ENCODE measurements at regions not wholly inside any gene's neighbourhood (a gene's known extent, or its start where the extent isn't known, plus 50 kb on each side); places are given as distances from the start of the nearest gene placed in this dataset.

GRCh38 chr17:77317091-77317750 is 176.5 kb downstream of the SEC14L1 start:
- no peak for ATAC-seq (ENCODE audit: low read depth)
- H3K9me3 Mint-ChIP-seq = no peaks in the 10 kb centered on the region
- DNase-seq = no peak
- POLR2A ChIA-PET = interaction anchor here (1.2 kb wide), 1 partner anchor 29 kb away, joined by 4 read pairs; no protein-coding TSS in a partner anchor
- no peak overlapping the region for H3K4me3 Mint-ChIP-seq
- no peaks in the 10 kb centered on the region for H3K27me3 Mint-ChIP-seq
- no peaks in the 10 kb centered on the region for H3K36me3 Mint-ChIP-seq
- peaks cover 19% of the 10 kb centered on the region for H3K4me1 Mint-ChIP-seq
- H3K27ac Mint-ChIP-seq = no peak overlapping the region

DNA sequence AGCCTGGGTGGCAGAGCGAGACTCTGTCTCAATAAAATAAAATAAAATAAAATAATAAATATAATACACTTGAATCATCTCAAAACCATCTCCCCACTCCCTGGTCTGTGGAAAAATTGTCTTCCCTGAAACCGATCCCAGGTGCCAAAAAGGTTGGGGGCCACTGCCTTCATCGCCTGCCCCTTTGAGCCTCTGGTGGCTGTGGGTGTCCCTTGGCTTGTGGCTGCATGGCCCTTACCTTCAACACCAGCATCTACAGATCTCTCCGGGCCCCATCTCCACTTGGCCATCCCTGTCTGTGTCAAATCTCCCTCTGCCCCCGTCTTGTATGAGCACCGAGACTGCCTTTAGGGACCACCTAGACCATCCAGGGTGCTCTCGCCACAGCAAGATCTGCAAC is 177.3 kb downstream of the SEC14L1 start:
- no peaks in the 10 kb centered on the region for H3K27me3 Mint-ChIP-seq
- no peak overlapping the region for H3K27ac Mint-ChIP-seq
- ATAC-seq (ENCODE audit: low read depth) (no peak), DNase-seq (no peak)
- POLR2A ChIA-PET = no interaction called here
- H3K36me3 Mint-ChIP-seq = no peaks in the 10 kb centered on the region
- H3K4me3 Mint-ChIP-seq = no peak overlapping the region
- peaks cover 19% of the 10 kb centered on the region for H3K4me1 Mint-ChIP-seq
- H3K9me3 Mint-ChIP-seq = no peaks in the 10 kb centered on the region

- Mint-ChIP-seq H3K36me3 (no peaks in the 10 kb centered on the region), H3K9me3 (no peaks in the 10 kb centered on the region), H3K27ac (no peak overlapping the region), H3K4me1 (peaks cover 21% of the 10 kb centered on the region), H3K4me3 (peak overlapping the region; percentile 82), H3K27me3 (no peaks in the 10 kb centered on the region)
- POLR2A ChIA-PET = no interaction called here
- DNase-seq (no peak), ATAC-seq (ENCODE audit: low read depth) (peak; percentile 7)
Observed at GRCh38 chr17:77318491-77319210, 177.9 kb downstream of the SEC14L1 start.

GRCh38 chr17:77319211-77320043 is 178.7 kb downstream of the SEC14L1 start:
- peaks cover 28% of the 10 kb centered on the region for H3K4me1 Mint-ChIP-seq
- peak overlapping the region; percentile 84 for H3K27ac Mint-ChIP-seq
- ATAC-seq (ENCODE audit: low read depth) (peak; percentile 79), DNase-seq (peak; percentile 60)
- H3K4me3 Mint-ChIP-seq = peak overlapping the region; percentile 82
- no peaks in the 10 kb centered on the region for H3K27me3 Mint-ChIP-seq
- no peaks in the 10 kb centered on the region for H3K9me3 Mint-ChIP-seq
- H3K36me3 Mint-ChIP-seq = no peaks in the 10 kb centered on the region
- POLR2A ChIA-PET = no interaction called here

GRCh38 chr17:77320044-77320440 is 179.3 kb downstream of the SEC14L1 start:
- DNase-seq = no peak
- Mint-ChIP-seq H3K27me3 (no peaks in the 10 kb centered on the region), H3K4me3 (no peak overlapping the region), H3K9me3 (no peaks in the 10 kb centered on the region), H3K4me1 (peaks cover 33% of the 10 kb centered on the region), H3K36me3 (no peaks in the 10 kb centered on the region), H3K27ac (no peak overlapping the region)
- no peak for ATAC-seq (ENCODE audit: low read depth)
- POLR2A ChIA-PET = no interaction called here

DNA sequence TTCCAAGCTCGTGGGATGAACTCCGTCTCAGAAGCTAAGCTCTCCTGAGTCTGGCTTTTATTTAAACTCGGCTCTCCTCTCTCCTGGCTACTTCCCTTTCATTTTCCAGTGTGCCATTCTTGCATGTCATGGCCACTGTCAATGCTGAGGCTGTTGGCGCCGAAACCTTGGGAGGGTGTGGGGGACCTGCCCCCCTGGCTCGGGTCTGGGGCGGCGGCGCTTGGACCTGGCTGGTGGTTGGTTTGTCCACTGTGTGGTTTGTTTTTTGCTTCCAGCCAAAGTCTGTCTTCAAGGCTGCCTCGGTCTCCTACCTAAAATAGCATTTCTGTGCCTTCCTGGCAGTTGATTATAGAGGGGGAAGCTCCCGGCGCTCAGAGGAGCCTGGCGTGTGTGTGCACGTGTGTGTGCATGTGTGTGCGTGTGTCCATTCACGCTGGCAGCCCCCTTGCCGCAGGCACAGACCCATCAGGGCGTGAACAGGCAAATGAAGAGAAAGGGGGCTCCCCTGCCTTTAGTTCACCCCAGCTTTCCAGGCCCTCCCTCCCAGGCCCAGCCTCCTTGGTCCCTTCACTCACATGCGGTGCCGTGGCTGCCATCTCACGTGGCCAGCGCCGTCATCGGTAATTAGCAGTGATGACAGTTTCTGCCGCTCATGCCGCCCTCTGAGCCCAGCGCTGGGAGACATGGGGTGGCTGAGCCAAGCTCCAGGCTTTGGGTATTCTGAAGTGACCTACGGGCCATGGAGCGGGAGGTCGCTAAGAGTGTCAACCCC is 179.9 kb downstream of the SEC14L1 start:
- no peaks in the 10 kb centered on the region for H3K36me3 Mint-ChIP-seq
- no peak overlapping the region for H3K27ac Mint-ChIP-seq
- no peaks in the 10 kb centered on the region for H3K27me3 Mint-ChIP-seq
- ATAC-seq (ENCODE audit: low read depth) (no peak), DNase-seq (no peak)
- H3K4me3 Mint-ChIP-seq = no peak overlapping the region
- POLR2A ChIA-PET = no interaction called here
- H3K9me3 Mint-ChIP-seq = no peaks in the 10 kb centered on the region
- H3K4me1 Mint-ChIP-seq = peaks cover 36% of the 10 kb centered on the region

DNA sequence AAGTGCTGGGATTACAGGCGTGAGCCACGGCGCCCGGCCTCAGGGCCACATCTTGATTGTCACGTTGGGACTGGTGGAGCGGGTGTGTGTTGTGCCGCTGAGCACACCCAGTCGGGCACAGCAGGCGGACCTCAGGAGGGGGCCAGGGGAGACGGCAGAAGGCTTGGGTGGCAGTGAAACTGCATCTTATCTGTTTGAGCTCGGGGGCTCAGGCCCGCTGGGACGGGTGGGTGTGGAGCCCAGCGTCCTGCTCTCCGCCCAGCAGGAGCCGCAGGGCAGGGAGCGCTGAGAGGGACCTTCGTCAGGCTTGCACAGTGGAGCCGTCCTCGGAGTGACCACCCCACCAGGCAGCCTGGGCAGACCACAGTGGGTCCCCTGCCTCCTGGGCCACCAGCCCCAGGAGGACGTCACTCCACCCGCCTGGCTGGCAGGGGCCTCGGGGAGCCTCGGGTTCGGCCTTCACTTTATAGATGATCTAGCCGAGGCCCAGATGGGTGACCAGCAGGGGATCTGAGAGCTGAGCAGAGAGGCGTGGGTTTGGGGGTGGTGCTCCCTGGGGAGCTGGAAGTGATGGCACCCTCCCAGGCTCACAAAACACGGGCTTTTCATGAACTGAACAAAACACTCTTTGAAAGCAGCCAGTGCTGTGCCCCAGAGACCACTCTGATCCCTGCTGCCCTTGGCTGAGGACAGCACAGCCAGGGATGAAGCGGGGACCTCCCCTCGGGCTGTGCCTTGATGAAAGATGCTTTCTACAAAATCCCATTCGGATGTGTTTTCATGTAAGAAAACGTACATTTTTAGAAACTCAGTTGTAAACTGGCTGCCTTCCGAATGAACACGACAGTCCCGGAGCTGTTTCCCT is 181.1 kb downstream of the SEC14L1 start:
- DNase-seq = peak; percentile 25
- no peak for ATAC-seq (ENCODE audit: low read depth)
- H3K9me3 Mint-ChIP-seq = no peaks in the 10 kb centered on the region
- POLR2A ChIA-PET = no interaction called here
- no peaks in the 10 kb centered on the region for H3K36me3 Mint-ChIP-seq
- H3K4me1 Mint-ChIP-seq = peaks cover 48% of the 10 kb centered on the region
- no peaks in the 10 kb centered on the region for H3K27me3 Mint-ChIP-seq
- no peak overlapping the region for H3K27ac Mint-ChIP-seq
- H3K4me3 Mint-ChIP-seq = no peak overlapping the region

GRCh38 chr17:77322514-77323412 is 182.0 kb downstream of the SEC14L1 start:
- POLR2A ChIA-PET = no interaction called here
- H3K9me3 Mint-ChIP-seq = no peaks in the 10 kb centered on the region
- H3K4me1 Mint-ChIP-seq = peaks cover 50% of the 10 kb centered on the region
- no peaks in the 10 kb centered on the region for H3K27me3 Mint-ChIP-seq
- no peak for ATAC-seq (ENCODE audit: low read depth)
- H3K4me3 Mint-ChIP-seq = no peak overlapping the region
- no peak overlapping the region for H3K27ac Mint-ChIP-seq
- H3K36me3 Mint-ChIP-seq = no peaks in the 10 kb centered on the region
- peak; percentile 30 for DNase-seq

GRCh38 chr17:77323413-77324171 is 182.8 kb downstream of the SEC14L1 start:
- Mint-ChIP-seq H3K9me3 (no peaks in the 10 kb centered on the region), H3K4me3 (no peak overlapping the region), H3K27ac (no peak overlapping the region), H3K4me1 (peaks cover 50% of the 10 kb centered on the region), H3K36me3 (no peaks in the 10 kb centered on the region), H3K27me3 (no peaks in the 10 kb centered on the region)
- peak; percentile 43 for DNase-seq
- no peak for ATAC-seq (ENCODE audit: low read depth)
- POLR2A ChIA-PET = no interaction called here

- Mint-ChIP-seq H3K27ac (peak overlapping the region; percentile 18), H3K27me3 (no peaks in the 10 kb centered on the region), H3K36me3 (no peaks in the 10 kb centered on the region), H3K4me1 (peaks cover 45% of the 10 kb centered on the region), H3K9me3 (no peaks in the 10 kb centered on the region), H3K4me3 (peak overlapping the region; percentile 20)
- ATAC-seq (ENCODE audit: low read depth) (no peak), DNase-seq (peak; percentile 29)
- POLR2A ChIA-PET = no interaction called here
Observed at GRCh38 chr17:77324227-77324626, 183.5 kb downstream of the SEC14L1 start.

DNA sequence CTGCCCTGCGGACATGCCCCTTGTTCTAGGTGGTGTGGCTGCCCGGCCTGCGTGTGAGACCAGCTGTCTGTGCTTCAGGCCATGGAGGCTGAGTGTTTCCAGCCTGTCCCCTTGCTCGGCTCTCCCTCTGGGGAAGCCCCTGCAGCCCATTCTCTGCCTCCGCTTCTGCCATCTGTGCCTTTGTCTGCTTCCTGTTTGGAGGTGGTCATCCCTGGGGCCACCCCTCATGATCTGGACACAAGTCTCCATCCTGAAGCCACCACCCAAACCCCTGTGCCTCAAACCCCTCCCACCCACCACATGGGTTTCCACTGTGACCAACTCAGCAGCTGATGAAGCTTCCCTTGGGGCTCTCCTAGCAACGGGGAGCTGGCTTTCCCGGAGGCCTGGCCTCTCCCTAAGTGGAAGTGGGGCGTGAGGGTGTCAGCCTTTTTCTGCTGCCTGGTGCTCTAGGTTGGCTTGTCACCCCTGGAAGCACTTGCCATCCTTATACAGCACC is 184.9 kb downstream of the SEC14L1 start:
- no peak for ATAC-seq (ENCODE audit: low read depth)
- no peaks in the 10 kb centered on the region for H3K36me3 Mint-ChIP-seq
- H3K27me3 Mint-ChIP-seq = no peaks in the 10 kb centered on the region
- H3K4me1 Mint-ChIP-seq = peaks cover 37% of the 10 kb centered on the region
- DNase-seq = peak; percentile 39
- peak overlapping the region; percentile 80 for H3K4me3 Mint-ChIP-seq
- H3K9me3 Mint-ChIP-seq = no peaks in the 10 kb centered on the region
- peak overlapping the region; percentile 81 for H3K27ac Mint-ChIP-seq
- POLR2A ChIA-PET = interaction anchor here (0.8 to 1.5 kb wide), 7 partner anchors 46 to 521 kb away, joined by 3 to 6 read pairs (median 4); no protein-coding TSS in a partner anchor

All from activated naive CD8-positive, alpha-beta T cell treated with anti-CD3 and anti-CD28 coated beads, Interleukin-2, amount 10 ng/mL, durations not matched to agents 7 days and 5 days (primary cell).